ENCODE measurements at regions not wholly inside any gene's neighbourhood (a gene's known extent, or its start where the extent isn't known, plus 50 kb on each side); places are given as distances from the start of the nearest gene placed in this dataset.

- Histone ChIP-seq H3K27ac (ENCODE audit: low read depth, low read length) (no peak overlapping the region), H3K27me3 (ENCODE audit: control insufficient read depth, insufficient read depth, low read length) (no peaks in the 10 kb centered on the region), H3K36me3 (ENCODE audit: control insufficient read depth, insufficient read depth, low read length) (no peaks in the 10 kb centered on the region), H3K4me1 (ENCODE audit: control insufficient read depth, insufficient read depth, low read length) (no peaks in the 10 kb centered on the region), H3K4me3 (ENCODE audit: low read length) (no peak overlapping the region), H3K9ac (ENCODE audit: low read length) (no peak overlapping the region)
Measured at GRCh38 chr22:47994045-47994444, 1231.6 kb downstream of the TBC1D22A start.

GRCh38 chr22:47990481-47990880 is 1228.0 kb downstream of the TBC1D22A start:
- H3K27ac ChIP-seq (ENCODE audit: low read depth, low read length) = no peak overlapping the region
- no peaks in the 10 kb centered on the region for H3K27me3 ChIP-seq (ENCODE audit: control insufficient read depth, insufficient read depth, low read length)
- no peak overlapping the region for H3K9ac ChIP-seq (ENCODE audit: low read length)
- H3K4me1 ChIP-seq (ENCODE audit: control insufficient read depth, insufficient read depth, low read length) = no peaks in the 10 kb centered on the region
- H3K36me3 ChIP-seq (ENCODE audit: control insufficient read depth, insufficient read depth, low read length) = no peaks in the 10 kb centered on the region
- H3K4me3 ChIP-seq (ENCODE audit: low read length) = no peak overlapping the region

GRCh38 chr22:47987885-47988515 is 1225.5 kb downstream of the TBC1D22A start:
- Histone ChIP-seq H3K27ac (ENCODE audit: low read depth, low read length) (no peak overlapping the region), H3K9ac (ENCODE audit: low read length) (no peak overlapping the region), H3K36me3 (ENCODE audit: control insufficient read depth, insufficient read depth, low read length) (no peaks in the 10 kb centered on the region), H3K4me1 (ENCODE audit: control insufficient read depth, insufficient read depth, low read length) (no peaks in the 10 kb centered on the region), H3K4me3 (ENCODE audit: low read length) (no peak overlapping the region), H3K27me3 (ENCODE audit: control insufficient read depth, insufficient read depth, low read length) (no peaks in the 10 kb centered on the region)

GRCh38 chr22:47976219-47976618 is 1213.8 kb downstream of the TBC1D22A start:
- no peaks in the 10 kb centered on the region for H3K36me3 ChIP-seq (ENCODE audit: control insufficient read depth, insufficient read depth, low read length)
- H3K9ac ChIP-seq (ENCODE audit: low read length) = no peak overlapping the region
- H3K27ac ChIP-seq (ENCODE audit: low read depth, low read length) = no peak overlapping the region
- H3K27me3 ChIP-seq (ENCODE audit: control insufficient read depth, insufficient read depth, low read length) = no peaks in the 10 kb centered on the region
- H3K4me3 ChIP-seq (ENCODE audit: low read length) = no peak overlapping the region
- no peaks in the 10 kb centered on the region for H3K4me1 ChIP-seq (ENCODE audit: control insufficient read depth, insufficient read depth, low read length)

GRCh38 chr22:47967831-47968230 is 1205.4 kb downstream of the TBC1D22A start:
- H3K4me3 ChIP-seq (ENCODE audit: low read length) = no peak overlapping the region
- no peaks in the 10 kb centered on the region for H3K4me1 ChIP-seq (ENCODE audit: control insufficient read depth, insufficient read depth, low read length)
- H3K27me3 ChIP-seq (ENCODE audit: control insufficient read depth, insufficient read depth, low read length) = no peaks in the 10 kb centered on the region
- no peak overlapping the region for H3K9ac ChIP-seq (ENCODE audit: low read length)
- H3K36me3 ChIP-seq (ENCODE audit: control insufficient read depth, insufficient read depth, low read length) = no peaks in the 10 kb centered on the region
- no peak overlapping the region for H3K27ac ChIP-seq (ENCODE audit: low read depth, low read length)

GRCh38 chr22:47966316-47966715 is 1203.9 kb downstream of the TBC1D22A start:
- H3K27ac ChIP-seq (ENCODE audit: low read depth, low read length) = no peak overlapping the region
- no peak overlapping the region for H3K4me3 ChIP-seq (ENCODE audit: low read length)
- no peaks in the 10 kb centered on the region for H3K36me3 ChIP-seq (ENCODE audit: control insufficient read depth, insufficient read depth, low read length)
- H3K4me1 ChIP-seq (ENCODE audit: control insufficient read depth, insufficient read depth, low read length) = no peaks in the 10 kb centered on the region
- no peak overlapping the region for H3K9ac ChIP-seq (ENCODE audit: low read length)
- H3K27me3 ChIP-seq (ENCODE audit: control insufficient read depth, insufficient read depth, low read length) = no peaks in the 10 kb centered on the region

GRCh38 chr22:47965896-47966295 is 1203.4 kb downstream of the TBC1D22A start:
- Histone ChIP-seq H3K4me1 (ENCODE audit: control insufficient read depth, insufficient read depth, low read length) (no peaks in the 10 kb centered on the region), H3K27ac (ENCODE audit: low read depth, low read length) (no peak overlapping the region), H3K36me3 (ENCODE audit: control insufficient read depth, insufficient read depth, low read length) (no peaks in the 10 kb centered on the region), H3K4me3 (ENCODE audit: low read length) (no peak overlapping the region), H3K27me3 (ENCODE audit: control insufficient read depth, insufficient read depth, low read length) (no peaks in the 10 kb centered on the region), H3K9ac (ENCODE audit: low read length) (no peak overlapping the region)

GRCh38 chr22:47965066-47965465 is 1202.6 kb downstream of the TBC1D22A start:
- H3K27me3 ChIP-seq (ENCODE audit: control insufficient read depth, insufficient read depth, low read length) = no peaks in the 10 kb centered on the region
- no peaks in the 10 kb centered on the region for H3K4me1 ChIP-seq (ENCODE audit: control insufficient read depth, insufficient read depth, low read length)
- H3K4me3 ChIP-seq (ENCODE audit: low read length) = no peak overlapping the region
- no peak overlapping the region for H3K9ac ChIP-seq (ENCODE audit: low read length)
- no peak overlapping the region for H3K27ac ChIP-seq (ENCODE audit: low read depth, low read length)
- no peaks in the 10 kb centered on the region for H3K36me3 ChIP-seq (ENCODE audit: control insufficient read depth, insufficient read depth, low read length)

GRCh38 chr22:47963660-47964059 is 1201.2 kb downstream of the TBC1D22A start:
- Histone ChIP-seq H3K4me3 (ENCODE audit: low read length) (no peak overlapping the region), H3K27me3 (ENCODE audit: control insufficient read depth, insufficient read depth, low read length) (no peaks in the 10 kb centered on the region), H3K36me3 (ENCODE audit: control insufficient read depth, insufficient read depth, low read length) (no peaks in the 10 kb centered on the region), H3K9ac (ENCODE audit: low read length) (no peak overlapping the region), H3K4me1 (ENCODE audit: control insufficient read depth, insufficient read depth, low read length) (no peaks in the 10 kb centered on the region), H3K27ac (ENCODE audit: low read depth, low read length) (no peak overlapping the region)

GRCh38 chr22:47957649-47958048 is 1195.2 kb downstream of the TBC1D22A start:
- Histone ChIP-seq H3K9ac (ENCODE audit: low read length) (no peak overlapping the region), H3K27me3 (ENCODE audit: control insufficient read depth, insufficient read depth, low read length) (no peaks in the 10 kb centered on the region), H3K4me3 (ENCODE audit: low read length) (no peak overlapping the region), H3K27ac (ENCODE audit: low read depth, low read length) (no peak overlapping the region), H3K36me3 (ENCODE audit: control insufficient read depth, insufficient read depth, low read length) (no peaks in the 10 kb centered on the region), H3K4me1 (ENCODE audit: control insufficient read depth, insufficient read depth, low read length) (no peaks in the 10 kb centered on the region)

GRCh38 chr22:47954107-47954506 is 1191.7 kb downstream of the TBC1D22A start:
- no peak overlapping the region for H3K4me3 ChIP-seq (ENCODE audit: low read length)
- H3K9ac ChIP-seq (ENCODE audit: low read length) = no peak overlapping the region
- no peak overlapping the region for H3K27ac ChIP-seq (ENCODE audit: low read depth, low read length)
- H3K36me3 ChIP-seq (ENCODE audit: control insufficient read depth, insufficient read depth, low read length) = no peaks in the 10 kb centered on the region
- H3K27me3 ChIP-seq (ENCODE audit: control insufficient read depth, insufficient read depth, low read length) = no peaks in the 10 kb centered on the region
- no peaks in the 10 kb centered on the region for H3K4me1 ChIP-seq (ENCODE audit: control insufficient read depth, insufficient read depth, low read length)

- Histone ChIP-seq H3K4me1 (ENCODE audit: control insufficient read depth, insufficient read depth, low read length) (no peaks in the 10 kb centered on the region), H3K4me3 (ENCODE audit: low read length) (no peak overlapping the region), H3K9ac (ENCODE audit: low read length) (no peak overlapping the region), H3K27ac (ENCODE audit: low read depth, low read length) (no peak overlapping the region), H3K36me3 (ENCODE audit: control insufficient read depth, insufficient read depth, low read length) (no peaks in the 10 kb centered on the region), H3K27me3 (ENCODE audit: control insufficient read depth, insufficient read depth, low read length) (no peaks in the 10 kb centered on the region)
Measured at GRCh38 chr22:47944941-47945340, 1182.5 kb downstream of the TBC1D22A start.
